Skeletal muscle satellite cell (primary cell): ENCODE measurements at regions not wholly inside any gene's neighbourhood (a gene's known extent, or its start where the extent isn't known, plus 50 kb on each side); places are given as distances from the start of the nearest gene placed in this dataset.

ENCODE experiments used
- H3K27me3 ChIP-seq: 2 replicates; pipeline ENCODE4 v1.7.0; 2013; ENCODE audit warnings: low read length; ENCODE audit not compliant: control insufficient read depth, insufficient read depth
- H3K36me3 ChIP-seq: 2 replicates; pipeline ENCODE4 v1.7.0; 2013; ENCODE audit warnings: mild to moderate bottlenecking, control low read depth, low read length; ENCODE audit not compliant: insufficient read depth
- H3K4me1 ChIP-seq: 2 replicates; pipeline ENCODE4 v1.7.0; 2013; ENCODE audit warnings: low read length; ENCODE audit not compliant: control insufficient read depth, insufficient read depth
- H3K4me2 ChIP-seq: 2 replicates; pipeline ENCODE4 v1.7.0; 2013; ENCODE audit warnings: mild to moderate bottlenecking, low read length
- H3K4me3 ChIP-seq: 2 replicates; pipeline ENCODE4 v1.7.0; 2013; ENCODE audit warnings: low read length
- H3K9ac ChIP-seq: 2 replicates; pipeline ENCODE4 v1.7.0; 2013; ENCODE audit warnings: mild to moderate bottlenecking, low read depth, low read length, moderate library complexity
- H3K9me3 ChIP-seq: replicated peaks from 2 replicates; pipeline ENCODE4 v1.7.0; 2013; ENCODE audit warnings: mild to moderate bottlenecking, control low read depth, low read length

- Histone ChIP-seq H3K9ac (peak overlapping the region; percentile 53), H3K4me3 (no peak overlapping the region)
Measured at GRCh38 chr1:243926299-243926698, 76.3 kb upstream of the AKT3 start.

GRCh38 chr1:243924588-243925349 is 74.7 kb upstream of the AKT3 start:
- Histone ChIP-seq H3K9me3 (no peaks in the 10 kb centered on the region), H3K4me2 (peak overlapping the region; percentile 63), H3K9ac (peak overlapping the region; percentile 65), H3K4me1 (peaks cover 40% of the 10 kb centered on the region), H3K36me3 (no peaks in the 10 kb centered on the region), H3K27me3 (no peaks in the 10 kb centered on the region), H3K4me3 (peak overlapping the region; percentile 37)

More at GRCh38 chr1:243926299-243926698, 76.3 kb upstream of the AKT3 start:
- Histone ChIP-seq H3K4me1 (peaks cover 40% of the 10 kb centered on the region), H3K27me3 (no peaks in the 10 kb centered on the region), H3K9me3 (no peaks in the 10 kb centered on the region), H3K4me2 (peak overlapping the region; percentile 47), H3K36me3 (no peaks in the 10 kb centered on the region)

DNA sequence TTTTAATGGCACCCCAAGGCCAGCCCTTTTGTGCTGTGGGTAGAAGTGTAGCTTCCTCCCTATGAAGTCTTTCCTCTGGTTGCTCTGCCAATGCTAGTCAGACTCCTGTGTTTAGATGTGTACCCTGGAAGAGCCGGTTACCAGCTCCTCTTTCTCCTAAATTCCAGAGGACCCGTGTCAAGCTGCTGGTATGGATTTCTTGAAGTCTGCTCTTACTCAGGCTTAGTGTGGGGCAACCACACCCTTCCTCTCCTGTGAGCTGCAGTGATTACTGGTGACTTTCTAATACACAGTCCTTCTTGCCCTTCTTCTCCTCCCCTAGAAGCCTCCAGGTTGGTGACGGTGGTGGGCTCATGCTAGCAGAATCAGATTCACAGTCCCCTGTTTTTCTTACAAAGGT is 74.1 kb upstream of the AKT3 start:
- no peaks in the 10 kb centered on the region for H3K27me3 ChIP-seq
- no peaks in the 10 kb centered on the region for H3K9me3 ChIP-seq
- H3K4me2 ChIP-seq: peak overlapping the region; percentile 63
- peak overlapping the region; percentile 65 for H3K9ac ChIP-seq
- peaks cover 40% of the 10 kb centered on the region for H3K4me1 ChIP-seq
- H3K4me3 ChIP-seq: peak overlapping the region; percentile 37
- H3K36me3 ChIP-seq: no peaks in the 10 kb centered on the region

- Histone ChIP-seq H3K36me3 (no peaks in the 10 kb centered on the region), H3K9ac (peak overlapping the region; percentile 55), H3K4me3 (no peak overlapping the region), H3K27me3 (no peaks in the 10 kb centered on the region), H3K4me2 (peak overlapping the region; percentile 31), H3K9me3 (no peaks in the 10 kb centered on the region), H3K4me1 (peaks cover 41% of the 10 kb centered on the region)
Measured at GRCh38 chr1:243923292-243924171, 73.5 kb upstream of the AKT3 start.

GRCh38 chr1:243921111-243921510 is 71.1 kb upstream of the AKT3 start:
- no peak overlapping the region for H3K4me3 ChIP-seq
- H3K9me3 ChIP-seq: no peaks in the 10 kb centered on the region
- no peak overlapping the region for H3K4me2 ChIP-seq
- no peaks in the 10 kb centered on the region for H3K27me3 ChIP-seq
- no peaks in the 10 kb centered on the region for H3K36me3 ChIP-seq
- H3K9ac ChIP-seq: no peak overlapping the region
- H3K4me1 ChIP-seq: peaks cover 48% of the 10 kb centered on the region

DNA sequence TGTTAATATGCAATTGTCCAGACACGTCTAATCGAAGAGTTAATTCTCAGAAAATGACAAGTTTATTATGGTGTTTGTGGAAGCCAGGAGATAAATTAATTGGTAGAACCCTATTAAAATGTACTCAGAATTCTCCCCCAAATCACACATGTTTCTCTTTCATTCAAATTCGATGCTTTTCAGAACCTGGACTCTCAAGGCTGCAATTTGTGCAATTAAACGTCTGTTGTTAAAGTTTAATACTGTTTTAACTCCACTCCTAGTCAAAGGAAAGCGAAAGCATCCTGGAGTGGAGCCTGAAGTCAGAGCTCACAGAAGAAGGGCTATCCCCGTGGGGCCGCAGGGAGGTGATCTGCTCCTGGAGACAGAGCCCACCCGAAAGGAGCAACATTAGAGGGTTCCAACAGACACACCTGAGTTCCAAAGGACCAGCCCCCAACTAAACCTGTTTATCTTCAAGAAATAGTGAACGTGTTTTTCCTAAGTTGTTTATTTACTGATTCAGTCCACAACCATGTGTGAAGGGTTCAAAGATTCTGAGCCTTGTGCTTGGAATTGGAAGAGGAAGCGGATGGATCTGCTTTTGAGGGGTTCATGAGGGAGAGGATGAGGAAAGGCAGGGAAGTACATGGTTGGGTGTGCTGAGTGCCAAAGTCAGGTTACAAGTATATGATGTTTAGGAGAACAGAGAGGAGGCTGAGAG is 68.0 kb upstream of the AKT3 start:
- H3K4me1 ChIP-seq: peaks cover 24% of the 10 kb centered on the region
- no peaks in the 10 kb centered on the region for H3K36me3 ChIP-seq
- peak overlapping the region; percentile 85 for H3K4me2 ChIP-seq
- H3K9ac ChIP-seq: peak overlapping the region; percentile 76
- H3K4me3 ChIP-seq: peak overlapping the region; percentile 73
- no peaks in the 10 kb centered on the region for H3K27me3 ChIP-seq
- H3K9me3 ChIP-seq: no peaks in the 10 kb centered on the region

DNA sequence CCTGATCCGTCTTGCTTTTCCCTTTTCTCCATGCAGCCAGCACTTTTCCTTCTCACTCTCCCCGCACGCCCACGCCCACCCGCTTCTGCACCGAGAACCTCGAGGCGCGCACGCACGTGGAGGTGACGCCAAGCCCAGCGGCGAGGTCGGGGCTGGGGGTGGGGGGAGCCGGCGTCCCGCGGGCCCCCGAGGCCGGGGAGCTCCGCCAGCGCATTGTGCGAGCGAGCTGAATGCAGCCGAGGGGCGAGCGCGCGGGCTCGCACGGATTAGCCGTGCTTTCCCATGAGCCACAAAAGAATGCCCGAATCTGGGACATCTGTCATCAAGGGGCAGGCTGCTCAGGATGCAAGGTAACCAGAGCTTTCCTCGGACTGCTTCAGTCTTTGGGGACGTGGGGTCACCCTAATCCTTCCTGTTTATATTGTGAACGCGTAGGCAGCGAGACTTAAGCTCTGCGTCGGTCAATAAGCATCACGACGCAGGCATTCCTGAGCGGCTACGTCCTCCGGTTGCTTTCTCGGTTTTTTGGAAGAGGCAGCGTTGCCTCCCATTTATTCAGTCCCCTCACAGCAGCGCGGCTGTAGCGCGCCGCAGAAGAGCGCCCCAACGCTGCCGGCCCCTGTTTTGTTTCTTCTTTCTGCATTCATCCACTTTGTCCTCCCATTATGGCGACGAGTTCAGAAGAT is 67.3 kb upstream of the AKT3 start:
- Histone ChIP-seq H3K4me1 (peaks cover 24% of the 10 kb centered on the region), H3K4me2 (peak overlapping the region; percentile 85), H3K4me3 (peak overlapping the region; percentile 73), H3K27me3 (no peaks in the 10 kb centered on the region), H3K36me3 (no peaks in the 10 kb centered on the region), H3K9ac (peak overlapping the region; percentile 76), H3K9me3 (no peaks in the 10 kb centered on the region)

- Histone ChIP-seq H3K27me3 (no peaks in the 10 kb centered on the region), H3K4me3 (no peak overlapping the region)
Measured at GRCh38 chr1:243916160-243916559, 66.1 kb upstream of the AKT3 start.

DNA sequence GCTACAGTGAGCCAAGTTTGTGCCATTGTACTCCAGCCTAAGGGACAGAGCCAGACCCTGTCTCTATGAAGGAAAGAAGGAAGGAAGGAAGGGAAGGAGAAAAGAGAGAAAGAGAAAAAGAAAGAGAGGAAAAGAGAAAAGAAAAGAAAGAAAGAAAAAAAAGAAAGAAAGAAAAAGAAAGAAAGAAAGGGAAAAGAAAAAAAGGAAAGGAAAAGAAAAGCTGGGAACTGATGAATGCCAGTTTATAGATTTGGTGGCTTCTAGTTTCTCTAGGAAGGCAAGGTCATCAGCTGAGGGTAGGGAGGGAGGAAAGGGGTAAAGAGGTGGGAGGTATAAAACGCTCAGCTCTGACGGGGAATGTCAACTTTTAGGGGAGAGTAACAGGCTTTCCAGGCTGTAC is 62.3 kb upstream of the AKT3 start:
- Histone ChIP-seq H3K4me1 (peaks cover 14% of the 10 kb centered on the region), H3K27me3 (no peaks in the 10 kb centered on the region), H3K4me2 (no peak overlapping the region), H3K36me3 (no peaks in the 10 kb centered on the region), H3K9me3 (no peaks in the 10 kb centered on the region), H3K4me3 (no peak overlapping the region), H3K9ac (no peak overlapping the region)

More at GRCh38 chr1:243916160-243916559, 66.1 kb upstream of the AKT3 start:
- Histone ChIP-seq H3K4me2 (peak overlapping the region; percentile 85), H3K9ac (no peak overlapping the region), H3K9me3 (no peaks in the 10 kb centered on the region), H3K36me3 (no peaks in the 10 kb centered on the region), H3K4me1 (peaks cover 24% of the 10 kb centered on the region)

DNA sequence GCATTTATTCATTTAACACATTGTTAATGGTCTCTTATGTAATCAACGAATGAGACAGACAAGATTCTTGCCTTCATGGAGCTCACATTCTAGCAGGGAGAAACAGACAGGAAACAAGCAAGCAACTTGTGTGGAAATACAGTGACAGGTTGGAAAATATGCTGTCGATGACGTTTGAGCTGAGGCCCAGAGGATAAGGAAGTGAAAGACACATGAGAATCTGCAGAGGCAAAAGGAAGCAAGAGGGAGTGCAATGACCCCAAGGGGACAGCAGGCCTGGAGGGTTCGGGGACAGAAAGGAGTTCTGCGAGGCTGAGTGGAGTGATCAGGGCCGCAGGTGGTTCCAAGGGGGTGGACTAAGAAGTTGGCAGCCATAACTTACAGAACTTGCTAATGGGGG is 60.6 kb upstream of the AKT3 start:
- H3K9ac ChIP-seq: no peak overlapping the region
- no peaks in the 10 kb centered on the region for H3K9me3 ChIP-seq
- no peaks in the 10 kb centered on the region for H3K36me3 ChIP-seq
- no peak overlapping the region for H3K4me2 ChIP-seq
- H3K4me3 ChIP-seq: no peak overlapping the region
- H3K4me1 ChIP-seq: no peaks in the 10 kb centered on the region
- no peaks in the 10 kb centered on the region for H3K27me3 ChIP-seq

- Histone ChIP-seq H3K9ac (no peak overlapping the region), H3K9me3 (no peaks in the 10 kb centered on the region), H3K4me3 (no peak overlapping the region), H3K27me3 (peaks cover 5% of the 10 kb centered on the region), H3K4me2 (no peak overlapping the region), H3K36me3 (no peaks in the 10 kb centered on the region), H3K4me1 (no peaks in the 10 kb centered on the region)
Measured at GRCh38 chr1:243903895-243904294, 53.9 kb upstream of the AKT3 start.
